ENCODE measurements at regions not wholly inside any gene's neighbourhood (a gene's known extent, or its start where the extent isn't known, plus 50 kb on each side); places are given as distances from the start of the nearest gene placed in this dataset.

GRCh38 chr11:8329336-8329735, 65.7 kb upstream of the LMO1 start:
- H3K9ac ChIP-seq (ENCODE audit: low read depth, low read length, poor library complexity, severe bottlenecking): no peak overlapping the region
- peak overlapping the region; percentile 59 for H3K4me2 ChIP-seq (ENCODE audit: low read depth, low read length, poor library complexity, severe bottlenecking)
- no peaks in the 10 kb centered on the region for H3K9me3 ChIP-seq (ENCODE audit: insufficient read depth, low read depth, low read length)

DNA sequence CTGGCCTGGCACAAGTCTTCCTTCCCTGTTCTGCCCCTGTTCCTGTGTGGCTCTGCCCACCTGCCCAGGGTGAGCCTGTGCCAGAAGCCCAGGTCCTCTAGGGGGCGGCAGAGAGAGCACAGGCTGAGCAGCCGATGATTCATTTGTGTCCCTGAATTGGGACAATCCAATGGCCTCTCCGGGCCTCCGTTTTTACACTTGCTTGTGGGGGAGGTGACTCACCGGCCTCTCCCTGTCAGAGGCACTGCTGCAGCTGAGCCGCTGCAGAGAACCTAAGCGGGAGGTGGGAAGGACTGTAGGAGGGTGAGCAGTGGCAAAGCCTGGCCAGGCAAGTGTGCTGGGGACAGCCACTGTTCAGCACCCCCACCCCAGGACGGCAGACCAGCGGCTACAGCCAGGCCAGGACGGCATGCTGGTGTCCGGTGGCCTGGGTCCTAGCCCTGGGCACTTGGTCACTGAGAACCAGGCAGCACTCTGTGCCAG, 65.2 kb upstream of the LMO1 start:
- H3K4me3 ChIP-seq (ENCODE audit: low read length, poor library complexity, severe bottlenecking): peak overlapping the region; percentile 21
- peak overlapping the region; percentile 59 for H3K4me2 ChIP-seq (ENCODE audit: low read depth, low read length, poor library complexity, severe bottlenecking)
- H3K9me3 ChIP-seq (ENCODE audit: insufficient read depth, low read depth, low read length): no peaks in the 10 kb centered on the region
- H2AFZ ChIP-seq (ENCODE audit: low read length): peak overlapping the region; percentile 65
- no peaks in the 10 kb centered on the region for H3K36me3 ChIP-seq (ENCODE audit: insufficient read depth, low read length)
- no peaks in the 10 kb centered on the region for H3K9me2 ChIP-seq (replicated peaks; ENCODE audit: low read depth, low read length)
- no peaks in the 10 kb centered on the region for H3K79me2 ChIP-seq (ENCODE audit: insufficient read depth, low read length)
- peaks cover 4% of the 10 kb centered on the region for H3K4me1 ChIP-seq (ENCODE audit: insufficient read depth, low read length, poor library complexity, severe bottlenecking)
- no peaks in the 10 kb centered on the region for H3K27me3 ChIP-seq (ENCODE audit: insufficient read depth, low read length, poor library complexity, severe bottlenecking)
- peak; percentile 90 for TF ChIP-seq CTCF (conservative IDR thresholded peaks at IDR 0.05; ENCODE audit: low read length)
- no peak for TF ChIP-seq EZH2phosphoT487 (IDR thresholded peaks at IDR 0.05; ENCODE audit: borderline replicate concordance)
- no peaks in the 10 kb centered on the region for H4K20me1 ChIP-seq (ENCODE audit: insufficient read depth, low read length, poor library complexity, severe bottlenecking)
- H3K9ac ChIP-seq (ENCODE audit: low read depth, low read length, poor library complexity, severe bottlenecking): no peak overlapping the region
- H3F3A ChIP-seq (ENCODE audit: low read depth): no peaks in the 10 kb centered on the region

More at GRCh38 chr11:8329336-8329735, 65.7 kb upstream of the LMO1 start:
- no peaks in the 10 kb centered on the region for H3K9me2 ChIP-seq (replicated peaks; ENCODE audit: low read depth, low read length)
- H3F3A ChIP-seq (ENCODE audit: low read depth): no peaks in the 10 kb centered on the region
- H3K36me3 ChIP-seq (ENCODE audit: insufficient read depth, low read length): no peaks in the 10 kb centered on the region
- no peaks in the 10 kb centered on the region for H3K27me3 ChIP-seq (ENCODE audit: insufficient read depth, low read length, poor library complexity, severe bottlenecking)
- peak overlapping the region; percentile 21 for H3K4me3 ChIP-seq (ENCODE audit: low read length, poor library complexity, severe bottlenecking)
- H3K4me1 ChIP-seq (ENCODE audit: insufficient read depth, low read length, poor library complexity, severe bottlenecking): peaks cover 4% of the 10 kb centered on the region
- no peaks in the 10 kb centered on the region for H3K79me2 ChIP-seq (ENCODE audit: insufficient read depth, low read length)
- no peaks in the 10 kb centered on the region for H4K20me1 ChIP-seq (ENCODE audit: insufficient read depth, low read length, poor library complexity, severe bottlenecking)
- TF ChIP-seq EZH2phosphoT487 (IDR thresholded peaks at IDR 0.05; ENCODE audit: borderline replicate concordance) (no peak), CTCF (conservative IDR thresholded peaks at IDR 0.05; ENCODE audit: low read length) (no peak)
- peak overlapping the region; percentile 65; the same call in 1 of the 2 replicates for H2AFZ ChIP-seq (ENCODE audit: low read length)

DNA sequence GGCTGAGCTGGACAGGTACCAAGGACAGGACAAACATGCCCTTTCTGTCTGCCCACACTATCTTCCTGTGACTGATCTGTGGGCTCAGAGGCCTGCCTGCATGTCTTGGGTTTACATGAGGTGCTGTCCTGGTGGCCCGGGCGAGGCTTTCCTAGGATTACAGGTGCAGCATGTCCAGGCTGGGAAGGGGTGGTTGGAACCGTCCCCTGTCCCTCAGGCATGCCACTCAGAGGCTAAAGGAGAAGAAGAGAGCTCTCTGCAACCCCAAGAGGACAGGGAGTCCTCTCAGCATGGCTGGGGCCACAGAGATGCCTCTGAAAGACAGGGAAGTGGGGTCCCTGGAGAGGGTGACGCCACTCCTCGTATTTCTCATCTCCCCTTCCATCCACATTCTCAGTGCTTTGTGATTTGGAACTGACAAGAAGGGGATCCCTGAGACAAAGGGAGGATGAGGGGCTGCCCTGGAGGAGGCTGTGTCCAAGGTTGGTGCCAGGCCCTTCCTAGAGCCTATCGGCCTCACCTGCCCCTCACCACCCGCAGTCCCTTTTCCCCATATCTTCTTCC, 64.6 kb upstream of the LMO1 start:
- Histone ChIP-seq H3K79me2 (ENCODE audit: insufficient read depth, low read length) (no peaks in the 10 kb centered on the region), H2AFZ (ENCODE audit: low read length) (no peak overlapping the region), H4K20me1 (ENCODE audit: insufficient read depth, low read length, poor library complexity, severe bottlenecking) (no peaks in the 10 kb centered on the region), H3K9me2 (replicated peaks; ENCODE audit: low read depth, low read length) (no peaks in the 10 kb centered on the region), H3K36me3 (ENCODE audit: insufficient read depth, low read length) (no peaks in the 10 kb centered on the region), H3K4me2 (ENCODE audit: low read depth, low read length, poor library complexity, severe bottlenecking) (peak overlapping the region; percentile 59), H3K9me3 (ENCODE audit: insufficient read depth, low read depth, low read length) (no peaks in the 10 kb centered on the region), H3K27me3 (ENCODE audit: insufficient read depth, low read length, poor library complexity, severe bottlenecking) (no peaks in the 10 kb centered on the region), H3F3A (ENCODE audit: low read depth) (no peaks in the 10 kb centered on the region), H3K4me1 (ENCODE audit: insufficient read depth, low read length, poor library complexity, severe bottlenecking) (peaks cover 4% of the 10 kb centered on the region), H3K4me3 (ENCODE audit: low read length, poor library complexity, severe bottlenecking) (no peak overlapping the region), H3K9ac (ENCODE audit: low read depth, low read length, poor library complexity, severe bottlenecking) (no peak overlapping the region)
- TF ChIP-seq CTCF (conservative IDR thresholded peaks at IDR 0.05; ENCODE audit: low read length) (no peak), EZH2phosphoT487 (IDR thresholded peaks at IDR 0.05; ENCODE audit: borderline replicate concordance) (no peak)

Data from Loucy (cell line).